HFFc6 (cell line): ENCODE measurements at regions not wholly inside any gene's neighbourhood (a gene's known extent, or its start where the extent isn't known, plus 50 kb on each side); places are given as distances from the start of the nearest gene placed in this dataset.

Experiments used
- DNase-seq: peaks from one replicate; pipeline ENCODE4 v3.0.0-alpha.2; 2018
- H3K27ac Mint-ChIP-seq: 2 replicates; pipeline ENCODE4 v1.8.0; 2020; ENCODE audit warnings: mild to moderate bottlenecking, mixed read lengths
- H3K27me3 Mint-ChIP-seq: 2 replicates; pipeline ENCODE4 v1.8.0; 2021; ENCODE audit warnings: mild to moderate bottlenecking, moderate library complexity, mixed read lengths; ENCODE audit not compliant: insufficient read depth
- H3K36me3 Mint-ChIP-seq: 2 replicates; pipeline ENCODE4 v1.8.0; 2021; ENCODE audit warnings: low read depth, mixed read lengths
- H3K4me1 Mint-ChIP-seq: 2 replicates; pipeline ENCODE4 v1.8.0; 2020; ENCODE audit warnings: low read depth, mixed read lengths
- H3K4me3 Mint-ChIP-seq: 2 replicates; pipeline ENCODE4 v1.8.0; 2020; ENCODE audit warnings: mild to moderate bottlenecking, moderate library complexity, mixed read lengths
- H3K9me3 Mint-ChIP-seq: 2 replicates; pipeline ENCODE4 v1.8.0; 2020; ENCODE audit warnings: mild to moderate bottlenecking, mixed read lengths
- CTCF ChIP-seq: fragments of 200-600 bp; sonication (generic); IDR thresholded peaks from 2 replicates; pipeline ENCODE4 v1.5.0; 2021; ENCODE audit warnings: antibody characterized with exemption, mild to moderate bottlenecking

GRCh38 chr13:112150352-112150751 lies 83.4 kb downstream of the SOX1 start:
- no peaks in the 10 kb centered on the region for H3K27me3 Mint-ChIP-seq
- peaks cover 70% of the 10 kb centered on the region for H3K9me3 Mint-ChIP-seq
- TF ChIP-seq CTCF: no peak
- no peak overlapping the region for H3K4me3 Mint-ChIP-seq
- H3K27ac Mint-ChIP-seq: no peak overlapping the region
- no peaks in the 10 kb centered on the region for H3K4me1 Mint-ChIP-seq
- peaks cover 8% of the 10 kb centered on the region for H3K36me3 Mint-ChIP-seq
- no peak for DNase-seq

DNA sequence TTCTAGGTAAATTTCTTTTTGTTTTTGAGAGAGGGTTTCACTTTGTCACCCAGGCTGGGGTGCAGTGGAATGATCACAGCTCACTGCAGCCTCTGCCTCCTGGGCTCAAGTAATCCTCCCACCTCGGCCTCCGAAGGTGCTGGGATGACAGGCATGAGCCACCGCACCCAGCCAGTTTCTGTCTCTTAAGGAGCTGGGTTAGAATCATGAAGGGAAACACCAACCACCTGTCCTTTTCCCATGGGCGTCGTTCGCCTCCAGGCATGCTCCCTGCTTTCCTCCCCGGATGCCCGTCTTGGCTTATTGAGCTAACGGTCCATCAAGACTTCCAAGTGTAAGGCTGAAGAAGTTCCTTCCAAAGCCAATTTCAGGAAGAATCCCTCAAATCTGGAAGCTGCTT lies 85.9 kb downstream of the SOX1 start:
- Mint-ChIP-seq H3K36me3 (peaks cover 8% of the 10 kb centered on the region), H3K9me3 (peaks cover 70% of the 10 kb centered on the region), H3K4me3 (no peak overlapping the region), H3K27me3 (no peaks in the 10 kb centered on the region), H3K27ac (no peak overlapping the region), H3K4me1 (no peaks in the 10 kb centered on the region)
- DNase-seq: no peak
- no peak for TF ChIP-seq CTCF

GRCh38 chr13:112153364-112153763 lies 86.4 kb downstream of the SOX1 start:
- no peaks in the 10 kb centered on the region for H3K4me1 Mint-ChIP-seq
- DNase-seq: no peak
- H3K36me3 Mint-ChIP-seq: peaks cover 8% of the 10 kb centered on the region
- H3K27me3 Mint-ChIP-seq: no peaks in the 10 kb centered on the region
- no peak for TF ChIP-seq CTCF
- no peak overlapping the region for H3K27ac Mint-ChIP-seq
- no peak overlapping the region for H3K4me3 Mint-ChIP-seq
- peaks cover 71% of the 10 kb centered on the region for H3K9me3 Mint-ChIP-seq

DNA sequence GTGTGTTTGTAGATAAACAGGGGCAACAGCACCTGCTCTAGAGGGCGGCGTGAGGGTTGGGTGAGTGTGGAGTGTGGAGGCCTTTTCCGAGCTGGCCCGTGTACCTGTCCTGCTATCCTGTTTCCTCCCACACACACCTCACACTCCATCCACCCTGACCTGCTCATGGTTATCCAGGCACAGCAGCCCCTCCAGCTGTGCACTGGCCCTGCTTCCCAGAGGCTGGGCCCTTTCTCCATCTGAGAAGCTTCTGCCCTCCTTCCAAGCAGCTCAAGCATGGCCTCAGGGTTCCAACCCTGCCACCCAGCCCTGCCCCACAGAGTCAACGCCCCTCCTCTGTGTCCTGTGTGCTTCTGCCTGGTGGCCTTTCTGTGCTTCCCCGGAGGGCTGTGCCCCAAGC lies 86.9 kb downstream of the SOX1 start:
- no peak overlapping the region for H3K27ac Mint-ChIP-seq
- no peak for DNase-seq
- no peaks in the 10 kb centered on the region for H3K4me1 Mint-ChIP-seq
- no peak overlapping the region for H3K4me3 Mint-ChIP-seq
- H3K36me3 Mint-ChIP-seq: peaks cover 3% of the 10 kb centered on the region
- TF ChIP-seq CTCF: no peak
- no peaks in the 10 kb centered on the region for H3K27me3 Mint-ChIP-seq
- H3K9me3 Mint-ChIP-seq: peaks cover 71% of the 10 kb centered on the region

DNA sequence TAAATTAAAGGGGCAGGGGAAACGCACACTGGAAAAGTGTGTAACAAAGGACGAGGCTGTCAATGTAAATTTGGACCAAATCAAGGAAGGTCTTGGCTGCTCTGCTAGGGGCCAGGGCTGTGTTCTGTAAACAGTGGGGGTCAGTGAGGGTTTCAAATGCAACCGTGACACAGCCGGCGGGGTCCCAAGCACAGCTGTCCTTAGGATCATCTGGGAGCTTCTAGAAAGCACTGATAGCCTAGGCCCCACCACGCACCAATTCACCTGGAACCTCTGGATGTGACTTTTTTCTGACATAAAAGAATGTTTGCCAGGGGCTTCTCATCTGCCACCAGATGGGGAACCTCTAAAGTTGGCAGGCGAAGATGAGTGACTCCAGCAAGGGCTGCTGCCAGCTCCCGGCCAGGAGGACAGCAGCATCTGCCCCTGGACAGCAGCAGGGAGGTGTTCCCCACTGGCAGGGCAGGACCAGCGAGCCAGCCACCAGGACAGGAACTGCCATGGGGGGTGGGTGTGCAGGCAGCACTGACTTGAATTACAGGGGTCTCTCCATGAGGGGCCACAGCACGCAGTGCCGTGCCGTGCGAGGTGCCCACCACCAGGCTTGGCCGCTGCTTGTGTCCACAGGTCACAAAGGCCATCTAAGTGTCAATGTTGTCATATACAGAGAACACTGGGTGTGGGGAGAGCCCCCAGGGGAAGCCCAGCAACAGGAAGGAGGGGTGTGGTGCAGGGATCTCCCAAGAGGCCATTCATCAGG lies 87.5 kb downstream of the SOX1 start:
- no peaks in the 10 kb centered on the region; the same call in 1 of the 2 replicates for H3K36me3 Mint-ChIP-seq
- no peaks in the 10 kb centered on the region for H3K4me1 Mint-ChIP-seq

More for the DNA sequence above, 87.5 kb downstream of the SOX1 start:
- Mint-ChIP-seq H3K27me3 (no peaks in the 10 kb centered on the region), H3K27ac (no peak overlapping the region), H3K4me3 (no peak overlapping the region), H3K9me3 (peaks cover 74% of the 10 kb centered on the region)
- no peak for DNase-seq
- no peak for TF ChIP-seq CTCF
